OCI-LY1 (cell line): ENCODE measurements at regions not wholly inside any gene's neighbourhood (a gene's known extent, or its start where the extent isn't known, plus 50 kb on each side); places are given as distances from the start of the nearest gene placed in this dataset.

Experiments used
- EZH2 ChIP-seq: fragments of 200-600 bp; sonication (generic), shearing (Covaris generic); IDR thresholded peaks from 2 replicates; pipeline ENCODE4 v1.8.0; 2017; ENCODE audit warnings: borderline replicate concordance, mixed run types, mild to moderate bottlenecking, antibody characterized with exemption, low read length, moderate library complexity, mixed read lengths
- TF ChIP-seq, protein P1 (sequence below): fragments of 200-600 bp; sonication (generic), shearing (Covaris generic); IDR thresholded peaks from 2 replicates; pipeline ENCODE4 v1.5.1; 2017; ENCODE audit warnings: mild to moderate bottlenecking, antibody characterized with exemption, low read length, moderate library complexity, mixed read lengths

DNA sequence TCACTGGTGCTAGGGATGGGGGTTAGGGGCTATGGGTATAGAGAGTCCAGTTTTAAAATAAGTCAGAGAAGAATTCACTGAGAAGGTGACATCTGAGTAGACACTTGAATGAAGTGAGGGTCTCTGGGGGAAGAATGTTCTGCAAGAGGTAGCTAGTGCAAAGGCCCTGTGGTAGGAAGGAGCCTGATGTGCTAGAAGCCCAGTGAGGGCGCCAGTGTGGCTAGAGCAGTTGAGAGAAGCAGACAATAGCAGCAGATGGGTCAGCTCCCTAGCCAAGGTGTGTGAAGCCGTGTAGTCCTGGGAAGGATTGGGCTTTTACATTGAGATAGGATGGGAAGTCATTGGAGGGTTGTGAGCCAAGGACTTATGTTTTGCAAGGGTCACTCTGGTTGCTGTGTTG lies 105.8 kb upstream of the PELI1 start:
- TF ChIP-seq, protein P1, sequence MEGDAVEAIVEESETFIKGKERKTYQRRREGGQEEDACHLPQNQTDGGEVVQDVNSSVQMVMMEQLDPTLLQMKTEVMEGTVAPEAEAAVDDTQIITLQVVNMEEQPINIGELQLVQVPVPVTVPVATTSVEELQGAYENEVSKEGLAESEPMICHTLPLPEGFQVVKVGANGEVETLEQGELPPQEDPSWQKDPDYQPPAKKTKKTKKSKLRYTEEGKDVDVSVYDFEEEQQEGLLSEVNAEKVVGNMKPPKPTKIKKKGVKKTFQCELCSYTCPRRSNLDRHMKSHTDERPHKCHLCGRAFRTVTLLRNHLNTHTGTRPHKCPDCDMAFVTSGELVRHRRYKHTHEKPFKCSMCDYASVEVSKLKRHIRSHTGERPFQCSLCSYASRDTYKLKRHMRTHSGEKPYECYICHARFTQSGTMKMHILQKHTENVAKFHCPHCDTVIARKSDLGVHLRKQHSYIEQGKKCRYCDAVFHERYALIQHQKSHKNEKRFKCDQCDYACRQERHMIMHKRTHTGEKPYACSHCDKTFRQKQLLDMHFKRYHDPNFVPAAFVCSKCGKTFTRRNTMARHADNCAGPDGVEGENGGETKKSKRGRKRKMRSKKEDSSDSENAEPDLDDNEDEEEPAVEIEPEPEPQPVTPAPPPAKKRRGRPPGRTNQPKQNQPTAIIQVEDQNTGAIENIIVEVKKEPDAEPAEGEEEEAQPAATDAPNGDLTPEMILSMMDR: no peak
- TF ChIP-seq EZH2: no peak
